Transverse colon (tissue), 3 donors: ENCODE measurements at regions not wholly inside any gene's neighbourhood (a gene's known extent, or its start where the extent isn't known, plus 50 kb on each side); places are given as distances from the start of the nearest gene placed in this dataset.

ENCODE experiments used
- POLR2A ChIP-seq: fragments of 450-650 bp; IDR thresholded peaks from one replicate; pipeline ENCODE4 v1.6.1; 2016; ENCODE audit warnings: antibody characterized with exemption, mild to moderate bottlenecking, moderate library complexity
- POLR2AphosphoS5 ChIP-seq, 3 donors: sonication (generic); formaldehyde crosslinking; IDR thresholded peaks; one replicate each; pipeline ENCODE4 v1.6.1; 2016; ENCODE audit warnings: antibody characterized with exemption in 3 of 3

- no peak for TF ChIP-seq POLR2AphosphoS5 (IDR thresholded peaks at IDR 0.05)
- TF ChIP-seq POLR2A, result no peak
Measured at GRCh38 chr6:145018027-145018426, 717.3 kb downstream of the EPM2A start.
